Stimulated activated effector memory CD8-positive, alpha-beta T cell treated with anti-CD3 and anti-CD28 coated beads, Interleukin-12 subunit alpha, Interleukin-12 subunit beta, amount 100 ng/mL, for 72 hours (primary cell): ENCODE measurements at regions not wholly inside any gene's neighbourhood (a gene's known extent, or its start where the extent isn't known, plus 50 kb on each side); places are given as distances from the start of the nearest gene placed in this dataset.
A peak's percentile ranks its signal among the peaks of the same experiment; 100 is the strongest.

Experiments
- ATAC-seq: fragments of 150-1000 bp; cut with Tn5 transposase; 2 replicates; pipeline ENCODE4 v1.10.0; 2021
- DNase-seq, 2 donors: peaks; one replicate each; pipeline ENCODE4 v3.0.0; 2021 to 2022; ENCODE audit warnings: low spot score in 2 of 2
- H3K27ac Mint-ChIP-seq: one replicate; pipeline ENCODE4 v1.8.0; 2022; ENCODE audit warnings: mild to moderate bottlenecking, mixed read lengths
- H3K36me3 Mint-ChIP-seq: one replicate; pipeline ENCODE4 v1.8.0; 2022; ENCODE audit warnings: mild to moderate bottlenecking, mixed read lengths
- H3K4me1 Mint-ChIP-seq: one replicate; pipeline ENCODE4 v1.8.0; 2022; ENCODE audit warnings: mixed read lengths
- H3K4me3 Mint-ChIP-seq: one replicate; pipeline ENCODE4 v1.8.0; 2022; ENCODE audit warnings: mild to moderate bottlenecking, mixed read lengths
- H3K9me3 Mint-ChIP-seq: one replicate; pipeline ENCODE4 v1.8.0; 2022; ENCODE audit warnings: mixed read lengths

GRCh38 chr4:143019351-143019750, 165.4 kb upstream of the USP38 start:
- no peaks in the 10 kb centered on the region for H3K36me3 Mint-ChIP-seq
- H3K9me3 Mint-ChIP-seq: no peaks in the 10 kb centered on the region
- H3K4me1 Mint-ChIP-seq: no peaks in the 10 kb centered on the region
- DNase-seq (no peak), ATAC-seq (peak; percentile 5)
- H3K4me3 Mint-ChIP-seq: no peak overlapping the region
- H3K27ac Mint-ChIP-seq: no peak overlapping the region

GRCh38 chr4:143021384-143021783, 163.3 kb upstream of the USP38 start:
- Mint-ChIP-seq H3K36me3 (no peaks in the 10 kb centered on the region), H3K27ac (no peak overlapping the region), H3K4me3 (no peak overlapping the region), H3K9me3 (no peaks in the 10 kb centered on the region), H3K4me1 (no peaks in the 10 kb centered on the region)
- DNase-seq (no peak), ATAC-seq (no peak)

DNA sequence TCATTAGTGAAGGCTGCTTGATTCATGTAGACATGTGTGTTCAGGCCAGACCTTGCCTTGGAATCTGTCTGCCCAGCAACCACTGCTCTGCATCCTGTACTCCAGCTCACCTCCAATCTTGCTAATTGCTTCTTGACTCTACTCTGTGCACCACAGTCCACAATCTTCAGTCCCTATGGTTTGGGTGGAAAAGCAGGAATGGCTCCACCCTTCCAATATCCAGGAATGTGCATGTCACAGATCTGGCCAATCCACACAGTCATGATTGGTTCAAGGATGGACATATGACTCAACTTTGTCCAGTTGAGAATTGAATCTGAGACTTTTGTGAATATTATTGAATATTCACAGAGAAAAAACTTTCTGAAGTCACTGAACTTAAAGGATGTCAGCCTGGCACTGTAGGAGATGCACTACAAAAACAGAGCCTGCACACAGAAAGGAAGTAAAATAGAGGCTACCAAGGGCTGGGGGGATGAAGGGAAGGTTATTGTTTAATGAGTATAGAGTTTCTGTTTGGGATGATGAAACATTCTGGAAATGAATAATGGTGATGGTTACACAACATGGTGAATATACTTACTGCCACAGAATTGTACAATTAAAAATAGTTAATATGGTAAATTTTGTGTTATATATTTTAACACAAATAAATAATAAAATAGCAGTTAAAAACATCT, 161.3 kb upstream of the USP38 start:
- H3K36me3 Mint-ChIP-seq: no peaks in the 10 kb centered on the region
- H3K9me3 Mint-ChIP-seq: no peaks in the 10 kb centered on the region
- H3K4me3 Mint-ChIP-seq: no peak overlapping the region
- ATAC-seq (no peak), DNase-seq (no peak)
- H3K4me1 Mint-ChIP-seq: no peaks in the 10 kb centered on the region
- H3K27ac Mint-ChIP-seq: no peak overlapping the region

- no peak overlapping the region for H3K4me3 Mint-ChIP-seq
- peaks cover 4% of the 10 kb centered on the region for H3K9me3 Mint-ChIP-seq
- DNase-seq (no peak), ATAC-seq (peak; percentile 62)
- H3K4me1 Mint-ChIP-seq: no peaks in the 10 kb centered on the region
- no peak overlapping the region for H3K27ac Mint-ChIP-seq
- H3K36me3 Mint-ChIP-seq: no peaks in the 10 kb centered on the region
These were observed 159.5 kb upstream of the USP38 start for GRCh38 chr4:143025081-143025704.

- ATAC-seq: peak; percentile 37
- no peak overlapping the region for H3K4me3 Mint-ChIP-seq
These were observed 158.1 kb upstream of the USP38 start for GRCh38 chr4:143026459-143027170.

GRCh38 chr4:143035661-143036060, 149.1 kb upstream of the USP38 start:
- H3K9me3 Mint-ChIP-seq: peaks cover 4% of the 10 kb centered on the region
- no peak overlapping the region for H3K27ac Mint-ChIP-seq
- H3K4me1 Mint-ChIP-seq: no peaks in the 10 kb centered on the region
- DNase-seq (no peak), ATAC-seq (no peak)
- no peaks in the 10 kb centered on the region for H3K36me3 Mint-ChIP-seq
- H3K4me3 Mint-ChIP-seq: no peak overlapping the region

More at GRCh38 chr4:143026459-143027170, 158.1 kb upstream of the USP38 start:
- Mint-ChIP-seq H3K9me3 (peaks cover 7% of the 10 kb centered on the region), H3K4me1 (no peaks in the 10 kb centered on the region), H3K36me3 (no peaks in the 10 kb centered on the region), H3K27ac (no peak overlapping the region)
- no peak for DNase-seq

DNA sequence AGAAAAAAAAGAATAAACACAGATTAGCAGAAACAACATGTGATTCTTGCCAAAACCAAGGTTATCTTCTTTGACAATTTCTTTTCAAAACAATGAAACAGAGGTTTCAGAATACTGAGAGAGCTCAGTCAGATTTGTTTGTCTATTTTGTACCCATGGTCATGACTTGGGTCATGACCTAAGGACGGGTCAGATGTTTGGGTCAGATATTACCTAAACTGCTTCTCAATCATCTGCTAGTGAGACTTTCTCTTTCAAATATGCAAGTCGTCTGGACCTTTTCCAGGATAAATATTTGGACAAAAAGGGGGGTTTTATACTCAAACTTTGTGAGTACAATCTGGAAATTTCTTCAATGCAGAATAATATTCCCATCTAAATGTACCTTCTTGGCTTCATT, 148.3 kb upstream of the USP38 start:
- Mint-ChIP-seq H3K27ac (no peak overlapping the region), H3K4me3 (no peak overlapping the region), H3K4me1 (no peaks in the 10 kb centered on the region), H3K9me3 (peaks cover 4% of the 10 kb centered on the region), H3K36me3 (no peaks in the 10 kb centered on the region)
- DNase-seq: no peak
- no peak for ATAC-seq

GRCh38 chr4:143046454-143046853, 138.3 kb upstream of the USP38 start:
- no peaks in the 10 kb centered on the region for H3K9me3 Mint-ChIP-seq
- H3K27ac Mint-ChIP-seq: no peak overlapping the region
- no peak for DNase-seq

DNA sequence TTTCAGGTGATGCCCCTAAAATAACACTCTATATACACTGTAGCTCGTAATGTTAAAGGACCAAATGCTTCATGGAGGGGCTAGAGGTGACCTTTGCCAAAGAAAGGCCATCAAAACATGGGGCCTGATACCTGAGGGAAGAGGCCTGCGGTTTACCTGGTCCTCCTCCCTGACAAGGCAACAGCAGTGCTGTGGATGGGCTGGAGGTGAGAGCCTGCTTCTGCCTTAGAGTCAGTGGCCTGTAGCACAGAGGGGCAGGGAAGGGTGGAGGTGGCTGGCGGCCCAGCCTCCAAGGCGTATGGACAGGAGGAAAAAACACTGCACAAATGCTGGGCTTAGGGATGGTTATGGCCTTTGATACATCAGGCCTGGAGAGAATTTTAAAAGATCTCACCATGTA, 137.8 kb upstream of the USP38 start:
- Mint-ChIP-seq H3K27ac (no peak overlapping the region), H3K36me3 (no peaks in the 10 kb centered on the region), H3K9me3 (no peaks in the 10 kb centered on the region), H3K4me3 (no peak overlapping the region), H3K4me1 (no peaks in the 10 kb centered on the region)
- no peak for DNase-seq
- ATAC-seq: peak; percentile 53

More at GRCh38 chr4:143046454-143046853, 138.3 kb upstream of the USP38 start:
- ATAC-seq: peak; percentile 50
- no peak overlapping the region for H3K4me3 Mint-ChIP-seq
- H3K4me1 Mint-ChIP-seq: no peaks in the 10 kb centered on the region
- H3K36me3 Mint-ChIP-seq: no peaks in the 10 kb centered on the region

DNA sequence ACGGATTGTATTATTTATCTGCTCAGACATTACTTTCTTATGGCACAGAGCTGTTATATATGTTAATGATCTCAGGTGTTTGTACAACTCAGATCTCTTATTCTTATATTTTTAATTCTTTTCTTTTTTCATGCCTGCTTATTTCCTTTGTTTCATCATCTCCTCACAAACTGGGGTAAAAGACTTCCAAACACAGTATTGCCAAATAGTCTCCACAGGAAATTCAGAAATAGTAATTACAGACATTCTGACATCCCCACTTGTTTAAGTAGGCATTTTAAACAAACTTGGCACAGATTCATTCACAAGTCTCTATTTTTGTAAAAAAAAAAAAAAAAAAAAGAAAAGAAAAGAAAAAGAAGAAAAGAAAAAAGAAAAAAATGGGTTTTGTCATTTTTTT, 129.7 kb upstream of the USP38 start:
- Mint-ChIP-seq H3K4me1 (no peaks in the 10 kb centered on the region), H3K27ac (no peak overlapping the region), H3K4me3 (no peak overlapping the region), H3K9me3 (no peaks in the 10 kb centered on the region), H3K36me3 (no peaks in the 10 kb centered on the region)
- no peak for ATAC-seq
- no peak for DNase-seq

- H3K9me3 Mint-ChIP-seq: no peaks in the 10 kb centered on the region
- no peak for DNase-seq
- no peaks in the 10 kb centered on the region for H3K4me1 Mint-ChIP-seq
- H3K4me3 Mint-ChIP-seq: no peak overlapping the region
- ATAC-seq: no peak
- H3K36me3 Mint-ChIP-seq: no peaks in the 10 kb centered on the region
- no peak overlapping the region for H3K27ac Mint-ChIP-seq
These were observed 128.7 kb upstream of the USP38 start for GRCh38 chr4:143055997-143056396.

DNA sequence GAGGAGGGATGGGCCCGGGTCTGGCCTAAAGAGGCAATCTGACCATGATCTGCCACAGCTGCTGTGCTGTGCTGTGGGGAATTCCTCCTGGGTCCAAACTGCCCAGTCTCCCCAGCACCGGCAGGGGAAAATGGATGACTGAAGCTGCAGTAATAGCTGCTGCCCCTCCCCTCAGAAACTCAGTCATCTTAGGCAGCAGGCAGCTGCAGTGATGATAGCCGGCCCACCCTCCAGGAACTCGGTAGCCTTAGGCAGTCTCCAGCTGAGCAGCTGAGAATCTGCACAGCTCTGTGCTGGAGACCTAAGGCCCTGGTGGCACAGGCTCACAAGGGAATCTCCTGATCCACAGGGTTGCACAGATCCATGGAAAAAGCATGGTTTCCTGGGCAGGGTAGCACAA, 113.4 kb upstream of the USP38 start:
- no peak for DNase-seq
- H3K9me3 Mint-ChIP-seq: no peaks in the 10 kb centered on the region
- H3K27ac Mint-ChIP-seq: no peak overlapping the region
- H3K4me1 Mint-ChIP-seq: no peaks in the 10 kb centered on the region
- no peak for ATAC-seq
- H3K36me3 Mint-ChIP-seq: no peaks in the 10 kb centered on the region
- H3K4me3 Mint-ChIP-seq: no peak overlapping the region

DNA sequence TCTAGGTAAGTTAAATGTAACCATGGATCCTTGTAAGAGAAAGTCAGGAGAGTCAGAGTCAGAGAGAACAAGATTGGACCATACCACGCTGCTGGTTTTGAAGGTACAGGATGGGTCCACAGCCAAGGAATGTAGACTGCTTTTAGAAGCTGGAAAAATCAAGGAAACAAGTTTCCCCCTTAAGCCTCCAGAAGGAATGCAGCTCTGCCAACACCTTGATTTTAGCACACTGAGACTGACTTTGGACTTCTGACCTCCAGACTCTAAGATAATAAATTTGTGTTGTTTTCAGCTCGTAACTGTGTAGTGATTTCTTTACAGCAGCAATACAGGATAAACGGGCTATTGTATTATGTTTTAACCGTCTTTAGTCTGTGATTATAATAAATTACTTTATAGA, 108.0 kb upstream of the USP38 start:
- no peaks in the 10 kb centered on the region for H3K9me3 Mint-ChIP-seq
- DNase-seq (no peak), ATAC-seq (no peak)
- H3K36me3 Mint-ChIP-seq: no peaks in the 10 kb centered on the region
- no peaks in the 10 kb centered on the region for H3K4me1 Mint-ChIP-seq
- no peak overlapping the region for H3K27ac Mint-ChIP-seq
- H3K4me3 Mint-ChIP-seq: no peak overlapping the region

- DNase-seq (no peak), ATAC-seq (no peak)
- Mint-ChIP-seq H3K4me3 (no peak overlapping the region), H3K27ac (no peak overlapping the region), H3K4me1 (no peaks in the 10 kb centered on the region), H3K36me3 (no peaks in the 10 kb centered on the region), H3K9me3 (no peaks in the 10 kb centered on the region)
These were observed 102.0 kb upstream of the USP38 start for GRCh38 chr4:143082701-143083100.

DNA sequence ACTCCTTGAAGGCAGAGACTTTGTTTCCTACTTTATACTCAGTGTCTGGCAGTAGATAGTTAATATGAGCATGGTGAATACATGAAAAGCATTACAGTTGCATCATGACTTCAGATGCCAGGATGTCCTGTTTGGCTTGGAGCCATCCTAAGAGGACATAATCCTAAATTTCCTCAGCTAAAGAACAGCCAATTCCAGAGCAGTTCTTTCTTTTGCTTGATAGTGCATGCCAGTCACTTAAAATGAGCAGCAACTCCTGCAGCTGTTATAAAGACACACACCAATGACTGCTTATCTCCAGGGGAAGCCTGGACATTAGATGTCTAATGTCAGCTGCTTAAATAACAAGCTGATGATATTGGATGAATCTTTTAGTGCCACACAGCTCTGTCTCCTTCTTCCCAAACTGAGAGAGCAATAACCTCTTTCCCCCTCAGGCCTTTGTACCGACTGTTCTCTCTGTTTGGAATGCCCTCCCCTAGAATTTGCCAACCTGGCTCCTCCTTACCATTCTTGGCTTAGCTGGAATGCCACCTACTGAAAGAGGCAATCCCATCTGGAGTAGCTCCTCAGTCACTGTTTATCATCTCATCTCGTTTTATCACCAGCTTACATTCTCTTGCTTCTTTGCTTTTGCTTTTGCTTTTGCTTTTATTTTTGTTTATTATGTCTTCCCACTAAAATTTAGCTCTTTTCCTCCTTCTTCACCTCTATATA, 100.8 kb upstream of the USP38 start:
- Mint-ChIP-seq H3K4me3 (no peak overlapping the region), H3K9me3 (no peaks in the 10 kb centered on the region), H3K27ac (no peak overlapping the region), H3K4me1 (no peaks in the 10 kb centered on the region), H3K36me3 (no peaks in the 10 kb centered on the region)
- ATAC-seq (no peak), DNase-seq (no peak)
